Gastrocnemius medialis (tissue), 4 donors: ENCODE measurements at regions not wholly inside any gene's neighbourhood (a gene's known extent, or its start where the extent isn't known, plus 50 kb on each side); places are given as distances from the start of the nearest gene placed in this dataset.

ENCODE experiments used
- POLR2A ChIP-seq, 2 donors: fragments of 450-650 bp; IDR thresholded peaks; one replicate each; pipeline ENCODE4 v1.6.1; 2017; ENCODE audit warnings: antibody characterized with exemption in 2 of 2, mild to moderate bottlenecking in 2 of 2, moderate library complexity in 2 of 2
- TF ChIP-seq, protein P1 (sequence below), 5 experiments: fragments of 450-650 bp in 3 of 5; fragments of 200-600 bp in 2 of 5; sonication (generic) in 2 of 5; IDR thresholded peaks in 4 of 5; conservative IDR thresholded peaks in 1 of 5; 1 replicate in 4 of 5; 2 replicates in 1 of 5; pipeline ENCODE4 v1.5.1; 2016 to 2019; ENCODE audit warnings: antibody characterized with exemption in 5 of 5, mild to moderate bottlenecking in 3 of 5, moderate library complexity in 3 of 5

DNA sequence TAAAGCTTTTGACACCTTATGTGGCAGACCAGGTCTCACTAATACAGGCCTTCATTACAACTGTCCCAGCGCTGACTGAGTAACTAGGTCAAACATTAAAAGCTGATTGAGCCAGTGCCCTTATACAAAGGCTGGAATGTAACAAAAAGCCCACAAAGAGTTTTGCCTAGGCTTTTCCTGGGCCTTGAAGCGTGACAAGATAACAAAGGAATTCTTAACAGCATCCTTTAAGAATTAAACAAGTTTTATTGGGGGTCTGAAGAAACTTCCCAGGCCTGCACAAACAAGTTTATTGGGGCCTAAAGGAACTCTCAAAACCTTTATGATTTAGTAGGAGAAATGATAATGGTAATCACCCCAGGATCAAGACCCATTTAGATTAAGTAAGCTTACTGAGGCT, 267.6 kb upstream of the FAM83B start:
- TF ChIP-seq, protein P1, sequence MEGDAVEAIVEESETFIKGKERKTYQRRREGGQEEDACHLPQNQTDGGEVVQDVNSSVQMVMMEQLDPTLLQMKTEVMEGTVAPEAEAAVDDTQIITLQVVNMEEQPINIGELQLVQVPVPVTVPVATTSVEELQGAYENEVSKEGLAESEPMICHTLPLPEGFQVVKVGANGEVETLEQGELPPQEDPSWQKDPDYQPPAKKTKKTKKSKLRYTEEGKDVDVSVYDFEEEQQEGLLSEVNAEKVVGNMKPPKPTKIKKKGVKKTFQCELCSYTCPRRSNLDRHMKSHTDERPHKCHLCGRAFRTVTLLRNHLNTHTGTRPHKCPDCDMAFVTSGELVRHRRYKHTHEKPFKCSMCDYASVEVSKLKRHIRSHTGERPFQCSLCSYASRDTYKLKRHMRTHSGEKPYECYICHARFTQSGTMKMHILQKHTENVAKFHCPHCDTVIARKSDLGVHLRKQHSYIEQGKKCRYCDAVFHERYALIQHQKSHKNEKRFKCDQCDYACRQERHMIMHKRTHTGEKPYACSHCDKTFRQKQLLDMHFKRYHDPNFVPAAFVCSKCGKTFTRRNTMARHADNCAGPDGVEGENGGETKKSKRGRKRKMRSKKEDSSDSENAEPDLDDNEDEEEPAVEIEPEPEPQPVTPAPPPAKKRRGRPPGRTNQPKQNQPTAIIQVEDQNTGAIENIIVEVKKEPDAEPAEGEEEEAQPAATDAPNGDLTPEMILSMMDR (IDR thresholded peaks at IDR 0.05 in 4 of 5, conservative IDR thresholded peaks at IDR 0.05 in 1 of 5), result no peak
- no peak for TF ChIP-seq POLR2A (IDR thresholded peaks at IDR 0.05)
